GM10266 (cell line): ENCODE measurements at regions not wholly inside any gene's neighbourhood (a gene's known extent, or its start where the extent isn't known, plus 50 kb on each side); places are given as distances from the start of the nearest gene placed in this dataset.
A peak's percentile ranks its signal among the peaks of the same experiment; 100 is the strongest.

Experiments used
- DNase-seq: peaks from one replicate; pipeline ENCODE4 v3.0.0; 2012; ENCODE audit errors: extremely low spot score
- CTCF ChIP-seq: IDR thresholded peaks from 2 replicates; pipeline ENCODE4 v1.5.1; 2012; ENCODE audit warnings: mild to moderate bottlenecking, low read depth; ENCODE audit not compliant: control insufficient read depth, insufficient read depth; ENCODE audit errors: missing control alignments

GRCh38 chr11:119483881-119484371, 61.0 kb upstream of the THY1 start:
- DNase-seq = no peak

GRCh38 chr11:119483341-119483880, 60.4 kb upstream of the THY1 start:
- no peak for TF ChIP-seq CTCF
- DNase-seq = no peak

More at GRCh38 chr11:119483881-119484371, 61.0 kb upstream of the THY1 start:
- TF ChIP-seq CTCF = no peak

DNA sequence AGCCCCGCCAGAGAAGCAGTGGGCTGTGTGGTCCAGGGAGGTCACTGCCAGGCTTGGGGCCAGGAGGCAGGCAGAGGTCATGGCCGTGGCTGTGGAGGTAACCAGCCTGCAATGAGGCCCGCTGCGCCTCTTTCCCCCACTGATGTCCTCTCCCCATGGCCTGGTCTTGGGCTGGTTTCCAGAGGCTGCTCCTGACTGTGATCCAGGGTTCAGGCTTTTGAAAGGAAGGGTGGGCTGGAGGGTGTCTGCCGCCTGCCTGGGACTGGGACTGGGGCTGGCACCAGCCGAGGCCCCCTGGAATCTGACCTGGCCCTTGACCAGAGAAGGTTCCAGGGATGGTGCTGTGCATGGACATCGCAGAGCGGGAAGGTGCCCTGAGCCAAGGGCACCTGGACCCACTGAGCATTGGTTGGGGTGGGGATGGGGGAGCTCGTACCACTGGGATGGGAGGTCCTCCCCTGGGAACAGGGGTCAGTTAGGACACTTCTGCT, 59.6 kb upstream of the THY1 start:
- no peak for TF ChIP-seq CTCF
- no peak for DNase-seq

DNA sequence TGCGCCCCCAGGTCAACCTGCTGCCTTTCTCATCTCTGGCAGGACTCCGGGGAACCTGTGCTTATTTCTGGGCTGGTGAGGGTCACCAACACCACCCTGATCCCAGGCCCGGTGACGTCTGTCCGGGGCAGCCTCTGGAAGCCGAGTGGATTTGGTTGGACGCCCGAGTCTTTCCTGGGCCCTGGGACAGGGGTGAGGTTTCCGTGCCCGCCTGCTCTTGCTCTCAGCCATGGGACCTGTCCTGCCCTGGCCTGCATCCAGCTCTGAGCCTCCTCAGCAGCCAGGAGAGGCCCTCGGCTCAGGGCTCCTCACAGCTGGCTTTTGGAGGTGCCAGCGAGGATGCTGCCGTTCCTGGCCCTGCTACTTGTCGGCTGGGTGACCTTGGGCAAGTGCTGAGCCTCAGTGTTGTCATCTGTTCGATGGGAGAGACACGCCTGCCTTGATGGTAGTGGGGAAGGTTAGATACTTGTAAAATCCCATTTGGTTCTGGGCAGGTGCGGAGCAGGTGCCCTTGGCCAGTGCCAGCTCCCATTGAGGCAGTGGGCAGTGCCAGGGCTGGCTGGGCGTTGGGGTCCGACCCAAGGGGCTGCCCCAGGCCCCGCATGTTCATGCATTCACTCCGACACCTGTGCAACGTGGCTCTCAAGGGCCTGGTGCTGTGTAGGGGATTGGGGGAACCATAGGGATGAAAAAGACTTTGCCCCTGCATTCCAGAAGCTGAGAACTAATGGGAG, 58.9 kb upstream of the THY1 start:
- no peak for DNase-seq
- TF ChIP-seq CTCF = no peak

GRCh38 chr11:119481021-119481666, 58.2 kb upstream of the THY1 start:
- peak; percentile 97 for TF ChIP-seq CTCF
- peak; percentile 81 for DNase-seq

- no peak for TF ChIP-seq CTCF
- DNase-seq = no peak
Observed at GRCh38 chr11:119480380-119481020, 57.5 kb upstream of the THY1 start.

DNA sequence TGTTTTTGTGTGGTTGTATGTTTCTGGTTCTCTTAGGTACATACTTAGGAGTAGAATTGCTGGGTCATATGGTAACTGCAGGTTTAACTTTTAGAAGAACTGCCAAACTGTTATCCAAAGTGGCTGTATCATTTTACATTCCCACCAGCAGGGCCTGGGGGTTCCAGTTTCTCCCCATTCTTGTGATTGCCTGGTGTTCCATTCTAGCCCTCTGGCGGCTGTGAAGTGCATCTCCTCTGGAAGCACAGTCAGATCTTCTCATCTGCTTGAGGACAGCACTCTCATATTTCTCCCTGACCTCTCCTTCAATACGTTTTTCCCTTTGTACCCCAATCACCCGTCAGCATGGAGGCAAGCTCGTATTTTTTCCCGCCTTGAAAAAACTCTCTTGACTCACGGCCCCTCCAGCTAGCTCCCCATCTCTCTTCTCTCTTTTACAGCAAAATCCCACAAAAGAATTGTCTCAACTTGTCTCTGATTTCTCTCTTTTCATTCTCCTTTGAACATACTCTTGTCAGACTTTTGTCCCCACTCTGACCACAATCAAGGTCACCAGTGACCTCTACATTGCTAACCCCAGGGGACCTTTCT, 56.8 kb upstream of the THY1 start:
- no peak for DNase-seq
- no peak for TF ChIP-seq CTCF
